GM12878 (cell line): ENCODE measurements at regions not wholly inside any gene's neighbourhood (a gene's known extent, or its start where the extent isn't known, plus 50 kb on each side); places are given as distances from the start of the nearest gene placed in this dataset.

Experiments used
- ATAC-seq: fragments of 200-7000 bp; cut with Tn5 transposase; 3 replicates; pipeline ENCODE4 v1.9.1; 2020; ENCODE audit warnings: mild to moderate bottlenecking, moderate library complexity
- BruUV-seq: library from RNA; stranded (reverse); fragments of 400-500 nt; replicated peaks from 2 replicates; lab custom pipeline; 2021; lab: Mats Ljungman, UMichigan
- CTCF ChIA-PET: fragments of 300-600 bp; sonication (Branson Sonifier 250); formaldehyde crosslinking; extraction: SDS; loops from one replicate; lab custom pipeline; 2021; ENCODE audit warnings: inconsistent platforms; lab: Yijun Ruan, JAX
- POLR2A ChIA-PET: fragments of 350-600 bp; formaldehyde crosslinking; extraction: SDS; loops from one replicate; lab custom pipeline; 2021; ENCODE audit warnings: inconsistent platforms; lab: Charles Lee
- RAD21 ChIA-PET: fragments of 300-600 bp; sonication (Branson Sonifier 250); formaldehyde crosslinking; loops from one replicate; lab custom pipeline; 2023; ENCODE audit warnings: antibody characterized with exemption; ENCODE audit not compliant: unreplicated experiment; lab: Charles Lee
- SMC1A ChIA-PET: fragments of 300-600 bp; sonication (Branson Sonifier 250); formaldehyde crosslinking; loops from one replicate; lab custom pipeline; 2023; ENCODE audit not compliant: unreplicated experiment, uncharacterized antibody; lab: Charles Lee
- DNase-seq: peaks from one replicate; pipeline ENCODE4 v3.0.0-alpha.2; 2011; ENCODE audit warnings: low read depth, low spot score
- FAIRE-seq: peaks from 3 replicates; lab custom pipeline; 2011; peaks lifted over from hg19 to GRCh38; lab: Jason Lieb, UNC
- H2AFZ ChIP-seq: 2 replicates; pipeline ENCODE4 v1.6.0; 2011; ENCODE audit warnings: low read depth, low read length, control low read depth; ENCODE audit not compliant: control insufficient read depth
- H3K27ac ChIP-seq: 2 replicates; pipeline ENCODE4 v1.5.1; 2011; ENCODE audit warnings: control low read depth; ENCODE audit not compliant: control insufficient read depth, insufficient read depth
- H3K27me3 ChIP-seq, 2 experiments: replicated peaks in 1 of 2; 2 replicates each; pipeline versions ENCODE4 v1.6.0 to v1.6.1; 2011; ENCODE audit warnings: low read length in 1 of 2; ENCODE audit not compliant: control insufficient read depth in 2 of 2, insufficient read depth in 2 of 2
- H3K36me3 ChIP-seq, 2 experiments: 2 replicates each; pipeline ENCODE4 v1.5.1; 2011; ENCODE audit warnings: low read length in 1 of 2; ENCODE audit not compliant: control insufficient read depth in 2 of 2, insufficient read depth in 2 of 2
- H3K4me1 ChIP-seq: 2 replicates; pipeline ENCODE4 v1.6.1; 2011; ENCODE audit warnings: mild to moderate bottlenecking, low read length, moderate library complexity, mixed read lengths; ENCODE audit not compliant: control insufficient read depth, insufficient read depth
- H3K4me2 ChIP-seq: 2 replicates; pipeline ENCODE4 v1.6.0; 2011; ENCODE audit warnings: control low read depth; ENCODE audit not compliant: control insufficient read depth, insufficient read depth
- H3K4me3 ChIP-seq: fragments of 200-600 bp; sonication (generic); 2 replicates; pipeline ENCODE4 v1.5.1; 2016
- H3K79me2 ChIP-seq: 2 replicates; pipeline ENCODE4 v1.6.0; 2011; ENCODE audit warnings: low read length; ENCODE audit not compliant: control insufficient read depth, insufficient read depth
- H3K9ac ChIP-seq: 2 replicates; pipeline ENCODE4 v1.8.0; 2011; ENCODE audit warnings: low read length, control low read depth, mixed read lengths; ENCODE audit not compliant: control insufficient read depth, insufficient read depth
- H3K9me3 ChIP-seq: replicated peaks from 3 replicates; pipeline ENCODE4 v1.5.1; 2011; ENCODE audit warnings: mild to moderate bottlenecking, low read length; ENCODE audit not compliant: control insufficient read depth, insufficient read depth
- H4K20me1 ChIP-seq: 2 replicates; pipeline ENCODE4 v1.6.0; 2011; ENCODE audit not compliant: control insufficient read depth, insufficient read depth
- CBX3 ChIP-seq: fragments of 200-600 bp; sonication (generic); IDR thresholded peaks from 2 replicates; pipeline ENCODE4 v1.6.1; 2016; ENCODE audit warnings: low read depth, borderline replicate concordance
- CUX1 ChIP-seq: IDR thresholded peaks from 2 replicates; pipeline ENCODE4 v1.6.1; 2012; ENCODE audit warnings: improper control_type of control experiment, low read depth, low read length; ENCODE audit not compliant: insufficient replicate concordance
- EED ChIP-seq: sonication (generic); IDR thresholded peaks from 2 replicates; pipeline ENCODE4 v1.6.1; 2016; ENCODE audit warnings: antibody characterized with exemption, low read depth
- FOXK2 ChIP-seq: fragments of 450-650 bp; IDR thresholded peaks from 2 replicates; pipeline ENCODE4 v1.6.1; 2017; ENCODE audit warnings: mild to moderate bottlenecking, moderate library complexity
- FOXM1 ChIP-seq: IDR thresholded peaks from 2 replicates; pipeline ENCODE4 v1.6.1; 2012; ENCODE audit warnings: low read depth, mild to moderate bottlenecking, inconsistent platforms, low read length, moderate library complexity
- MTA3 ChIP-seq: IDR thresholded peaks from 2 replicates; pipeline ENCODE4 v1.6.1; 2012; ENCODE audit warnings: low read length, inconsistent platforms, borderline replicate concordance
- MXI1 ChIP-seq: fragments of 150-350 bp; IDR thresholded peaks from 2 replicates; pipeline ENCODE4 v1.6.1; 2011; ENCODE audit warnings: low read depth, mild to moderate bottlenecking, inconsistent platforms, low read length, improper control_type of control experiment
- NRF1 ChIP-seq: conservative IDR thresholded peaks from 2 replicates; pipeline ENCODE4 v1.6.1; 2011; ENCODE audit warnings: mild to moderate bottlenecking, low read depth, low read length, improper control_type of control experiment
- PAX5 ChIP-seq: IDR thresholded peaks from 2 replicates; pipeline ENCODE4 v1.6.1; 2011; ENCODE audit warnings: low read depth, low read length, borderline replicate concordance
- POU2F2 ChIP-seq: IDR thresholded peaks from 3 replicates; pipeline ENCODE4 v1.6.1; 2011; ENCODE audit warnings: low read depth, mild to moderate bottlenecking, low read length, borderline replicate concordance
- RAD51 ChIP-seq: fragments of 450-650 bp; IDR thresholded peaks from 2 replicates; pipeline ENCODE4 v1.6.1; 2016; ENCODE audit warnings: moderate library complexity, mild to moderate bottlenecking, inconsistent platforms
- SMAD5 ChIP-seq: IDR thresholded peaks from 2 replicates; pipeline ENCODE4 v1.6.1; 2016; ENCODE audit warnings: antibody characterized with exemption, low read depth
- TCF3 ChIP-seq: IDR thresholded peaks from 2 replicates; pipeline ENCODE4 v1.6.1; 2012; ENCODE audit warnings: low read depth, mild to moderate bottlenecking, low read length, borderline replicate concordance; ENCODE audit not compliant: insufficient read depth
- ZNF592 ChIP-seq: fragments of 450-650 bp; IDR thresholded peaks from 2 replicates; pipeline ENCODE4 v1.6.1; 2017; ENCODE audit warnings: mild to moderate bottlenecking, moderate library complexity
- WGBS: methylation state at CpG from one replicate; pipeline ENCODE4 v1.1.6; 2016; ENCODE audit warnings: low lambda C conversion rate; ENCODE audit not compliant: insufficient replicate concordance, insufficient coverage; ENCODE audit errors: missing lambda C conversion rate; 5-methylcytosine and 5-hydroxymethylcytosine counted together
- in situ Hi-C: fragments of 300-500 bp; cut with MboI; formaldehyde crosslinking; loops from 9 replicates; pipeline ENCODE4 v1.14.3; 2018; ENCODE audit warnings: mixed read lengths
- intact Hi-C: fragments of 100-400 bp; cut with micrococcal nuclease; formaldehyde crosslinking; loops from one replicate; pipeline ENCODE4 v1.14.2; 2022; ENCODE audit not compliant: unreplicated experiment

- ATAC-seq, result no peak
- no peak for DNase-seq
- H3K36me3 ChIP-seq, result no peaks in the 10 kb centered on the region
- H3K9ac ChIP-seq, result no peak overlapping the region
- no peak for TF ChIP-seq POU2F2
- TF ChIP-seq MXI1, result no peak
- TF ChIP-seq RAD51, result no peak
- TF ChIP-seq CBX3, result no peak
- TF ChIP-seq TCF3, result no peak
- TF ChIP-seq CUX1, result no peak
- TF ChIP-seq FOXM1, result no peak
- TF ChIP-seq NRF1, result no peak
- no peak for TF ChIP-seq FOXK2
- TF ChIP-seq PAX5, result no peak
- no peak for TF ChIP-seq MTA3
- TF ChIP-seq EED, result no peak
- TF ChIP-seq ZNF592, result no peak
- TF ChIP-seq SMAD5, result no peak
- BruUV-seq, result no TSS peak
- intact Hi-C loops (no loop called here), in situ Hi-C loops (no loop called here)
- no peaks in the 10 kb centered on the region for H4K20me1 ChIP-seq
- no peaks in the 10 kb centered on the region for H3K79me2 ChIP-seq
- H3K27ac ChIP-seq, result no peak overlapping the region
- H2AFZ ChIP-seq, result no peak overlapping the region
- no peaks in the 10 kb centered on the region for H3K4me1 ChIP-seq
- SMC1A ChIA-PET, result no interaction called here
- CTCF ChIA-PET, result no interaction called here
- no peak overlapping the region for H3K4me2 ChIP-seq
- 0% methylated on average over 1 of the region's 1 CpG for WGBS
- POLR2A ChIA-PET, result no interaction called here
- no peak overlapping the region for H3K4me3 ChIP-seq
- H3K9me3 ChIP-seq, result no peaks in the 10 kb centered on the region
- RAD21 ChIA-PET, result no interaction called here
- no peak for FAIRE-seq
- H3K27me3 ChIP-seq, result no peaks in the 10 kb centered on the region
Observed at GRCh38 chr4:85200106-85200505, 233.6 kb upstream of the WDFY3 start.
